RWPE2 (cell line): ENCODE measurements at regions not wholly inside any gene's neighbourhood (a gene's known extent, or its start where the extent isn't known, plus 50 kb on each side); places are given as distances from the start of the nearest gene placed in this dataset.

Experiments used
- ATAC-seq: fragments of 200-7000 bp; cut with Tn5 transposase; 3 replicates; pipeline ENCODE4 v1.9.1; 2021; ENCODE audit warnings: low read depth
- DNase-seq: peaks from one replicate; pipeline ENCODE4 v3.0.0-alpha.2; 2020; ENCODE audit warnings: low spot score
- H3K27ac ChIP-seq: fragments of 450-650 bp; 2 replicates; pipeline ENCODE4 v1.5.1; 2017; ENCODE audit warnings: mild to moderate bottlenecking; ENCODE audit not compliant: poor library complexity, severe bottlenecking
- H3K27me3 ChIP-seq: fragments of 250-450 bp; sonication (Bioruptor Pico); 2 replicates; pipeline ENCODE4 v1.5.1; 2021; ENCODE audit warnings: mild to moderate bottlenecking, moderate library complexity; ENCODE audit not compliant: insufficient read depth, poor library complexity, severe bottlenecking
- H3K36me3 ChIP-seq: fragments of 250-450 bp; sonication (Bioruptor Pico); 2 replicates; pipeline ENCODE4 v1.5.1; 2020; ENCODE audit warnings: low read depth, mild to moderate bottlenecking, moderate library complexity
- H3K4me1 ChIP-seq: fragments of 250-450 bp; sonication (Bioruptor Pico); 2 replicates; pipeline ENCODE4 v1.5.1; 2021; ENCODE audit warnings: mild to moderate bottlenecking, moderate library complexity; ENCODE audit not compliant: insufficient read depth, poor library complexity, severe bottlenecking
- H3K4me3 ChIP-seq: fragments of 250-450 bp; sonication (Bioruptor Pico); 2 replicates; pipeline ENCODE4 v1.5.1; 2021; ENCODE audit warnings: mild to moderate bottlenecking, moderate library complexity; ENCODE audit not compliant: severe bottlenecking
- H3K9me3 ChIP-seq: fragments of 250-450 bp; sonication (Bioruptor Pico); 2 replicates; pipeline ENCODE4 v1.5.1; 2021; ENCODE audit warnings: mild to moderate bottlenecking, moderate library complexity; ENCODE audit not compliant: severe bottlenecking
- TF ChIP-seq, protein P1 (sequence below): fragments of 450-650 bp; IDR thresholded peaks from one replicate; pipeline ENCODE4 v1.5.1; 2017; ENCODE audit warnings: mild to moderate bottlenecking, moderate library complexity; ENCODE audit not compliant: poor library complexity, severe bottlenecking

DNA sequence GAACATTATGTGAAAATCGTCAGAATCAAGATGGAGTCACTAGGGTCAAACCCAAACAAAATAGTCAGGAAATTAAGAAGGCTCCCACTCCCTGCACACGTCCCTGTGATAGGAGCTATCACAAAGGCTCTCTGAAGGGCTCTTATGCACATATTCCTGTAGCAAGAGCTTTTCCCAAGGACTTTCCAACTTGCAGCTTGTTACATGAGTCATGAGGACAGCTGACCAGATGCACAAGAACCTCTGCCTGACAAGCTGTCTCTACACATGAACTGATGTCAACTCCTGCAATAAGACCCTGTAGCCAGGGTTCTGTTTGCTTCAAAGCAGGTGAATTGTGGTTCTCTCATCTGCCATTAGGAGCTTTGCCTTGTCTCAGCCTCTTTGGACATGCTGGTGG lies 122.4 kb downstream of the OLFM1 start:
- Histone ChIP-seq H3K27ac (no peak overlapping the region), H3K4me1 (no peaks in the 10 kb centered on the region), H3K9me3 (no peaks in the 10 kb centered on the region), H3K4me3 (no peak overlapping the region), H3K27me3 (peaks cover 6% of the 10 kb centered on the region), H3K36me3 (no peaks in the 10 kb centered on the region)
- DNase-seq = no peak
- TF ChIP-seq, protein P1, sequence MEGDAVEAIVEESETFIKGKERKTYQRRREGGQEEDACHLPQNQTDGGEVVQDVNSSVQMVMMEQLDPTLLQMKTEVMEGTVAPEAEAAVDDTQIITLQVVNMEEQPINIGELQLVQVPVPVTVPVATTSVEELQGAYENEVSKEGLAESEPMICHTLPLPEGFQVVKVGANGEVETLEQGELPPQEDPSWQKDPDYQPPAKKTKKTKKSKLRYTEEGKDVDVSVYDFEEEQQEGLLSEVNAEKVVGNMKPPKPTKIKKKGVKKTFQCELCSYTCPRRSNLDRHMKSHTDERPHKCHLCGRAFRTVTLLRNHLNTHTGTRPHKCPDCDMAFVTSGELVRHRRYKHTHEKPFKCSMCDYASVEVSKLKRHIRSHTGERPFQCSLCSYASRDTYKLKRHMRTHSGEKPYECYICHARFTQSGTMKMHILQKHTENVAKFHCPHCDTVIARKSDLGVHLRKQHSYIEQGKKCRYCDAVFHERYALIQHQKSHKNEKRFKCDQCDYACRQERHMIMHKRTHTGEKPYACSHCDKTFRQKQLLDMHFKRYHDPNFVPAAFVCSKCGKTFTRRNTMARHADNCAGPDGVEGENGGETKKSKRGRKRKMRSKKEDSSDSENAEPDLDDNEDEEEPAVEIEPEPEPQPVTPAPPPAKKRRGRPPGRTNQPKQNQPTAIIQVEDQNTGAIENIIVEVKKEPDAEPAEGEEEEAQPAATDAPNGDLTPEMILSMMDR = no peak
- ATAC-seq = no peak

DNA sequence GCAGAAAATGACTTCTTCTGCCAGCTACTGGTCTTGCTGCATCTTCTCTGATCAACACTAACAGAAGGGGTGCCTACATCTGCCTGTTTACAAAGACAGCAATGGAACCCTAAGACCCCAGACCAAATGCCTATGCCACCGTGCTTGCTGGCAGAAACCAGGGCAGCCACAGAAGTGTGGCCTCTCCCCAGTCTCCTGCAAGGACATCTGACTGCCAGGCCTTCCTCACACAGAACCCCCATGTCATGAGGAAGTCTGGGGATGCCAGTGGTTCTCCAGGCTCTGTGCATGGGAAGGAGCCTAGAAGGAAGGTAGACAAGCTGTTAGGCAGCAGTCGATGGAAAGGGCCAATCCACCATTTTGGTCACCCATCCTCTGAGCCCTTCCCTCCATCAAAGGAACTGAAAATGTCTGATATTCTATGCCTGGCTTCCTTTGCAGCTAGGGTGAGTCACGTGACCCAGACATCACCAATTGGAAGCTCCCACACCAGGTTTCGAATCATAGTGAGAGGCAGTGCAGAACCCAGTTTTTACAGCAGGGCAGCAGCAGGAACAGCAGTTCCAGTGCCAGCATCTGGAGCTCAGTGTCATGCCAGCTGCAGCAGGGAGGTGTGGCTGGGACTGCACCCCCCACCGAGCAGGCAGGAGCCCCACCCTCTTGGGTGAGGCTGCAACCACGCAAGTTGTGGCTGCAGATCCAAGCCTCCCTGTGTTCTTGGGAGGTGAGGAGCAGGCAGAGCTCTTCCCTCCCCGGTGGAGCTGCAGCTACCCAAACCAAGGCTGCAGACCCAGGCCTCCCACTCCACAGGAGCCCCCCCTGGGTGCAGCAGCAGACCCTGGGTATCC lies 123.4 kb downstream of the OLFM1 start:
- DNase-seq (peak; percentile 19), ATAC-seq (no peak)
- peaks cover 14% of the 10 kb centered on the region for H3K27me3 ChIP-seq
- H3K4me3 ChIP-seq = no peak overlapping the region
- no peaks in the 10 kb centered on the region for H3K4me1 ChIP-seq
- H3K27ac ChIP-seq = no peak overlapping the region
- TF ChIP-seq, protein P1 = no peak
- no peaks in the 10 kb centered on the region for H3K36me3 ChIP-seq
- no peaks in the 10 kb centered on the region for H3K9me3 ChIP-seq

DNA sequence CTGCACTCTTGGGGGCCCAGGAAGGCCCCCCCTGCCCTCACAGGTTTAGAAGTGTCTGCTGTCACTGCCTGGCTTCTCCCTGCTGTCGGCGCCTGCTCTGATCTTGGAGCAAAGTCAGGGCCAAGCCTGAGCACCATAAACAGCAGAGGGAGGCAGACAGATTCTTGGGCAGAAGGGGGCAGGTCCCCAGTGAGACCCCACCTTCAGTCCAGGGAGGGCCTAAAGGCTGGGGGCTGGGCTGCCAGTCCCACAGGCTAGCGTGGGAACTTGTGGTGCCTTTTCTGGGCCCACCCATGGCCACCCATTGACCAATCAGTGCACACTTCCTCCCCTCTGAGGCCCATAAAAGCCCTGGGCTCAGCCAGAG lies 124.0 kb downstream of the OLFM1 start:
- peak; percentile 19 for DNase-seq
- Histone ChIP-seq H3K4me3 (no peak overlapping the region), H3K27me3 (peaks cover 20% of the 10 kb centered on the region), H3K4me1 (no peaks in the 10 kb centered on the region), H3K9me3 (no peaks in the 10 kb centered on the region), H3K36me3 (no peaks in the 10 kb centered on the region), H3K27ac (no peak overlapping the region)
- TF ChIP-seq, protein P1 = no peak
- no peak for ATAC-seq

DNA sequence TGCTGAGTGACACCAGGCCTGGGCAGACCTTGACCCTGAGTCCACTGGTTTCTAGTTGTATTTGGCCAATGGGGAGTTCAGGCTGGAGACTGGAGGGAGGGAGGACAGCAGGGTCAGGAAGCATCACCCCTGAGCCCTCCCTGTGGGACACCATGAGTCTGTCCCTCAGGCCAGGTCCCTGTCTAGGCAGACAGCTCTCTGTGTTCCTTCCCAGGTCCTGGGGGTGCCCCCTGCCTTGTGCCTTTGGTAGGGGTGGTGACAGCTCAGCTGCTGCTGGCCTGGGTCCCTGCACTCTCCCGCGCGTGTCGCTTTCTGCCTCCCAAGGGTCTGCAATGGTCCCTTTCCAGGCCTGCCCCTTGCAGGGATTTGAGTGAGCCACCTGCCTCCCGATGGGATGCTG lies 125.5 kb downstream of the OLFM1 start:
- peaks cover 33% of the 10 kb centered on the region for H3K27me3 ChIP-seq
- TF ChIP-seq, protein P1 = no peak
- ATAC-seq (no peak), DNase-seq (peak; percentile 48)
- H3K4me1 ChIP-seq = no peaks in the 10 kb centered on the region
- no peak overlapping the region for H3K27ac ChIP-seq
- no peak overlapping the region for H3K4me3 ChIP-seq
- H3K9me3 ChIP-seq = no peaks in the 10 kb centered on the region
- no peaks in the 10 kb centered on the region for H3K36me3 ChIP-seq

DNA sequence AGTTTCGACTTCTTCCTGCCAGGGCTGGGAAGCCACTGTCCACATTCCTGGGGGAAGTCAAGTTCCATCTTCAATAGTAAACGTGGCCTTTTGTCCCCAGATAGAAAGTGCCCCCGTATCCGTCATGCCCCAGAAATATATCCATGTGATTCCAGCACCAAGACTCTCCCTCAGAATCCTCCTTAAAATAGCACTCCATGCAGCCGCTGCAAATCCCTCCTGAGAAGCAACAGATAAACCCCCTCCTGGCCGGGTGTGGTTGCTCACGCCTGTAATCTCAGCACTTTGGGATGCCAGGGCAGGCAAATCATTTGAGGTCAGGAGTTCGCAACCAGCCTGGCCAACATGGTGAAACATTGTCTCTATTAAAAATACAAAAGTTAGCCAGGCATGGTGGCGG lies 126.1 kb downstream of the OLFM1 start:
- no peaks in the 10 kb centered on the region for H3K4me1 ChIP-seq
- no peak for ATAC-seq
- H3K36me3 ChIP-seq = no peaks in the 10 kb centered on the region
- TF ChIP-seq, protein P1 = no peak
- H3K4me3 ChIP-seq = no peak overlapping the region
- H3K27me3 ChIP-seq = peaks cover 37% of the 10 kb centered on the region
- H3K9me3 ChIP-seq = no peaks in the 10 kb centered on the region
- peak; percentile 15 for DNase-seq
- H3K27ac ChIP-seq = no peak overlapping the region
